ENCODE measurements at regions not wholly inside any gene's neighbourhood (a gene's known extent, or its start where the extent isn't known, plus 50 kb on each side); places are given as distances from the start of the nearest gene placed in this dataset.

GRCh38 chr12:105819549-105819948, 319.2 kb downstream of the NUAK1 start:
- no peak for DNase-seq
- no peak overlapping the region for H3K4me3 ChIP-seq
- intact Hi-C loops (cut with DNase I; ENCODE audit: low total_unique reads), result no loop called here
- no peak overlapping the region for H3K27ac ChIP-seq
- H3K9me3 ChIP-seq, result no peaks in the 10 kb centered on the region
- H3K4me1 ChIP-seq, result no peaks in the 10 kb centered on the region
- TF ChIP-seq POLR2A (IDR thresholded peaks at IDR 0.05), result no peak
- no peak for TF ChIP-seq CTCF (IDR thresholded peaks at IDR 0.05)
- H3K27me3 ChIP-seq, result no peaks in the 10 kb centered on the region
- no peaks in the 10 kb centered on the region for H3K36me3 ChIP-seq

- H3K9me3 ChIP-seq, result no peaks in the 10 kb centered on the region
- no peak for TF ChIP-seq POLR2A (IDR thresholded peaks at IDR 0.05)
- no peak for TF ChIP-seq CTCF (IDR thresholded peaks at IDR 0.05)
- no peaks in the 10 kb centered on the region for H3K27me3 ChIP-seq
- H3K4me1 ChIP-seq, result no peaks in the 10 kb centered on the region
- H3K27ac ChIP-seq, result peak overlapping the region; percentile 57 to 62
- no peaks in the 10 kb centered on the region for H3K36me3 ChIP-seq
- peak; percentile 37 to 52 for DNase-seq
- no peak overlapping the region for H3K4me3 ChIP-seq
- intact Hi-C loops (cut with DNase I; ENCODE audit: low total_unique reads), result no loop called here
Measured at GRCh38 chr12:105820429-105821125, 318.2 kb downstream of the NUAK1 start.

- Histone ChIP-seq H3K4me3 (no peak overlapping the region), H3K36me3 (no peaks in the 10 kb centered on the region), H3K9me3 (no peaks in the 10 kb centered on the region), H3K4me1 (no peaks in the 10 kb centered on the region), H3K27ac (no peak overlapping the region), H3K27me3 (no peaks in the 10 kb centered on the region)
- TF ChIP-seq CTCF (IDR thresholded peaks at IDR 0.05) (no peak), POLR2A (IDR thresholded peaks at IDR 0.05) (no peak)
- DNase-seq, result no peak
- intact Hi-C loops (cut with DNase I; ENCODE audit: low total_unique reads), result no loop called here
Measured at GRCh38 chr12:105822131-105823105, 316.3 kb downstream of the NUAK1 start.

GRCh38 chr12:105823810-105824209, 314.9 kb downstream of the NUAK1 start:
- intact Hi-C loops (cut with DNase I; ENCODE audit: low total_unique reads), result no loop called here
- Histone ChIP-seq H3K9me3 (no peaks in the 10 kb centered on the region), H3K36me3 (no peaks in the 10 kb centered on the region), H3K27me3 (no peaks in the 10 kb centered on the region), H3K4me1 (no peaks in the 10 kb centered on the region), H3K4me3 (no peak overlapping the region), H3K27ac (no peak overlapping the region)
- DNase-seq, result no peak
- TF ChIP-seq CTCF (IDR thresholded peaks at IDR 0.05), result no peak
- TF ChIP-seq POLR2A (IDR thresholded peaks at IDR 0.05), result no peak

- Histone ChIP-seq H3K27me3 (no peaks in the 10 kb centered on the region), H3K4me3 (no peak overlapping the region), H3K36me3 (no peaks in the 10 kb centered on the region), H3K9me3 (no peaks in the 10 kb centered on the region), H3K4me1 (no peaks in the 10 kb centered on the region), H3K27ac (no peak overlapping the region)
- no peak for DNase-seq
- TF ChIP-seq POLR2A (IDR thresholded peaks at IDR 0.05) (no peak), CTCF (IDR thresholded peaks at IDR 0.05) (no peak)
- intact Hi-C loops (cut with DNase I; ENCODE audit: low total_unique reads), result no loop called here
Measured at GRCh38 chr12:105825141-105825540, 313.6 kb downstream of the NUAK1 start.

Measured in uterus (tissue), 3 donors.